Breast epithelium (tissue), 4 donors: ENCODE measurements at regions not wholly inside any gene's neighbourhood (a gene's known extent, or its start where the extent isn't known, plus 50 kb on each side); places are given as distances from the start of the nearest gene placed in this dataset.

Experiments
- DNase-seq, 2 donors: peaks; one replicate each; pipeline ENCODE4 v3.0.0-alpha.2; 2019; ENCODE audit warnings: low spot score in 2 of 2
- H3K27ac ChIP-seq, 2 donors: fragments of 200-600 bp; sonication (generic) in 1 of 2; one replicate each; pipeline ENCODE4 v1.5.1; 2016 to 2019; ENCODE audit warnings: mild to moderate bottlenecking in 1 of 2
- H3K27me3 ChIP-seq, 2 donors: fragments of 200-600 bp; sonication (generic) in 1 of 2; one replicate each; pipeline versions ENCODE4 v1.5.1 to v1.6.0; 2017 to 2019; ENCODE audit warnings: control low read depth in 1 of 2, mild to moderate bottlenecking in 1 of 2
- H3K36me3 ChIP-seq: fragments of 200-600 bp; one replicate; pipeline ENCODE4 v1.5.1; 2019
- H3K4me1 ChIP-seq, 2 donors: fragments of 200-600 bp; sonication (generic); one replicate each; pipeline ENCODE4 v1.5.1; 2016 to 2019; ENCODE audit warnings: control low read depth in 1 of 2
- H3K4me3 ChIP-seq, 3 donors: fragments of 200-600 bp; sonication (generic); 1 replicate in 2 of 3; 2 replicates in 1 of 3; pipeline ENCODE4 v1.5.1; 2016 to 2019; ENCODE audit warnings: mild to moderate bottlenecking in 3 of 3, moderate library complexity in 2 of 3
- H3K9me3 ChIP-seq, 2 donors: fragments of 200-600 bp; sonication (generic) in 1 of 2; one replicate each; pipeline ENCODE4 v1.5.1; 2016 to 2019; ENCODE audit warnings: control low read depth in 1 of 2
- POLR2A ChIP-seq: fragments of 450-650 bp; IDR thresholded peaks from one replicate; pipeline ENCODE4 v1.6.1; 2016; ENCODE audit warnings: antibody characterized with exemption, mild to moderate bottlenecking, moderate library complexity
- POLR2AphosphoS5 ChIP-seq, 3 donors: sonication (generic); formaldehyde crosslinking; IDR thresholded peaks; one replicate each; pipeline ENCODE4 v1.6.1; 2017; ENCODE audit warnings: antibody characterized with exemption in 3 of 3
- intact Hi-C: fragments of 100-400 bp; cut with DNase I; formaldehyde crosslinking; loops from one replicate; pipeline ENCODE4 v1.15.1; 2023; ENCODE audit warnings: low total_unique reads
- TF ChIP-seq, protein P1 (sequence below), 3 donors: fragments of 450-650 bp; IDR thresholded peaks; one replicate each; pipeline ENCODE4 v1.5.1; 2016 to 2017; ENCODE audit warnings: antibody characterized with exemption in 3 of 3, mild to moderate bottlenecking in 3 of 3, moderate library complexity in 3 of 3

GRCh38 chr21:38613686-38614085, 115.4 kb upstream of the ERG start:
- intact Hi-C loops: no loop called here
- TF ChIP-seq POLR2A (no peak), POLR2AphosphoS5 (IDR thresholded peaks at IDR 0.05) (no peak)
- TF ChIP-seq, protein P1, sequence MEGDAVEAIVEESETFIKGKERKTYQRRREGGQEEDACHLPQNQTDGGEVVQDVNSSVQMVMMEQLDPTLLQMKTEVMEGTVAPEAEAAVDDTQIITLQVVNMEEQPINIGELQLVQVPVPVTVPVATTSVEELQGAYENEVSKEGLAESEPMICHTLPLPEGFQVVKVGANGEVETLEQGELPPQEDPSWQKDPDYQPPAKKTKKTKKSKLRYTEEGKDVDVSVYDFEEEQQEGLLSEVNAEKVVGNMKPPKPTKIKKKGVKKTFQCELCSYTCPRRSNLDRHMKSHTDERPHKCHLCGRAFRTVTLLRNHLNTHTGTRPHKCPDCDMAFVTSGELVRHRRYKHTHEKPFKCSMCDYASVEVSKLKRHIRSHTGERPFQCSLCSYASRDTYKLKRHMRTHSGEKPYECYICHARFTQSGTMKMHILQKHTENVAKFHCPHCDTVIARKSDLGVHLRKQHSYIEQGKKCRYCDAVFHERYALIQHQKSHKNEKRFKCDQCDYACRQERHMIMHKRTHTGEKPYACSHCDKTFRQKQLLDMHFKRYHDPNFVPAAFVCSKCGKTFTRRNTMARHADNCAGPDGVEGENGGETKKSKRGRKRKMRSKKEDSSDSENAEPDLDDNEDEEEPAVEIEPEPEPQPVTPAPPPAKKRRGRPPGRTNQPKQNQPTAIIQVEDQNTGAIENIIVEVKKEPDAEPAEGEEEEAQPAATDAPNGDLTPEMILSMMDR (IDR thresholded peaks at IDR 0.05): no peak
- peaks cover 0 to 5% of the 10 kb centered on the region in 2 donors for H3K27me3 ChIP-seq
- no peak overlapping the region for H3K27ac ChIP-seq
- no peaks in the 10 kb centered on the region for H3K9me3 ChIP-seq
- no peak for DNase-seq
- H3K4me3 ChIP-seq: no peak overlapping the region
- H3K36me3 ChIP-seq: no peaks in the 10 kb centered on the region
- H3K4me1 ChIP-seq: no peaks in the 10 kb centered on the region

DNA sequence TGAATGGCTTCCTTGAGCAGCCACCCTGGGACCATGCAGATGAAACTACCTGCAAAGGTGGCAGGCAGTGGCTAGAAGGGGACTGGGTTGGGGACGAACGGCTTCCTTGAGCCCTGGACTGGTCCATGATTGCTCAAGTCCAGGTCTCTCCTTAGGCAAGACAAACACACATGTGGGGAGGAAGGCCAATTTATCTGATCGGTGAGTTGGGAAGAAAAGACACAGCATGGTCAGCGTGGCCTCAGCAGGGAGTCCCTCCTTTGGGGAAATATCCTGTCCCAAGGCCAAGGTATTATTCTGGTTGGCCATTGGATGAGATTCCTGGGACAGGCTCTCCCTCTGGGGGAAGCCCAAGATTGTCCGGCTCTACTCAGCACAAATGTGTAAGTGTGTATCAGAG, 116.3 kb upstream of the ERG start:
- H3K4me1 ChIP-seq: no peaks in the 10 kb centered on the region
- DNase-seq: no peak
- H3K36me3 ChIP-seq: no peaks in the 10 kb centered on the region
- H3K4me3 ChIP-seq: no peak overlapping the region
- peaks cover 0 to 5% of the 10 kb centered on the region in 2 donors for H3K27me3 ChIP-seq
- TF ChIP-seq, protein P1 (IDR thresholded peaks at IDR 0.05): no peak
- TF ChIP-seq POLR2AphosphoS5 (IDR thresholded peaks at IDR 0.05) (no peak), POLR2A (no peak)
- H3K9me3 ChIP-seq: no peaks in the 10 kb centered on the region
- H3K27ac ChIP-seq: no peak overlapping the region
- intact Hi-C loops: no loop called here

DNA sequence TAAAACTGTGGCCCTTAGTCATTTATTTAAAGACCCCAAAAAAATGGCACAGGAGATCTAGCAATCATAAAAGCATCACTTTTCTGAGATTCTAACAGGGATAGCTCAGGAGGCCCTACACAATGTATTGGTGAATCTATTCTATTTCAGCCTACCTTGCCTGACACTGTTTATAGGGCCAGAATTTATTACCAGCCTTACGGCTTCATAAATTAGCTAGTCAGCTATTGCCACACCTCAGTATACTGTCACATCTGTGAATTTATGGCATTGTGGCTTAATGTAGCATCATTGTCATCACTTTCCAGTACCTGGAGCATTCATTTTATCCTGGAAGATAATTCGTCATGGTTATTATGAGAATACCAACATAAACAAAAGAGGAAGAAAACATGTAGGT, 121.2 kb upstream of the ERG start:
- Histone ChIP-seq H3K27me3 (no peaks in the 10 kb centered on the region), H3K36me3 (no peaks in the 10 kb centered on the region), H3K4me3 (no peak overlapping the region), H3K9me3 (no peaks in the 10 kb centered on the region), H3K4me1 (no peaks in the 10 kb centered on the region), H3K27ac (no peak overlapping the region)
- TF ChIP-seq, protein P1 (IDR thresholded peaks at IDR 0.05): no peak
- TF ChIP-seq POLR2AphosphoS5 (IDR thresholded peaks at IDR 0.05) (no peak), POLR2A (no peak)
- DNase-seq: no peak
- intact Hi-C loops: no loop called here

GRCh38 chr21:38619992-38620479, 121.8 kb upstream of the ERG start:
- DNase-seq: peak in 1 of 2 donors; percentile 67
- Histone ChIP-seq H3K4me3 (no peak overlapping the region), H3K27me3 (no peaks in the 10 kb centered on the region), H3K27ac (no peak overlapping the region), H3K9me3 (no peaks in the 10 kb centered on the region), H3K4me1 (no peaks in the 10 kb centered on the region), H3K36me3 (no peaks in the 10 kb centered on the region)
- TF ChIP-seq, protein P1 (IDR thresholded peaks at IDR 0.05): no peak
- no peak for TF ChIP-seq POLR2A
- no peak for TF ChIP-seq POLR2AphosphoS5 (IDR thresholded peaks at IDR 0.05)
- intact Hi-C loops: no loop called here

DNA sequence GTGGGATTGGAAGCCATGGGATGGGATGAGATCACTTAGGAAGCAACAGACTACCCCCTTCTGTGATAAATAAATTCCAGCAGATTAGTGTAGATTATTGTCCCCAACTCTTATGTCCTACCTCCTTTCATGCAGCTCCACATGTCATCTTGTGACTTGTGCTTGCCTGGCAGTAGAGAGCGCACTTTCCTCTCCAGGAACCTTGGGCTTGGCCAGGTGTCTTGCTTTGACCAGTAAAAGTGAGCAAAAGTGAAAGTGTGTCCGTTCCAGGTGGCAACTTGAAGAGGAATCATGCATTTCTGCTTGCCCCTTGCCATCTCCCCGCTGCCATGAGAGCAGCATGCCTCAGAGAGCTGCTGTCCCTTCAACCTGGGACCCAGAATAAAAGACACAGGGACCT, 122.9 kb upstream of the ERG start:
- intact Hi-C loops: no loop called here
- H3K36me3 ChIP-seq: no peaks in the 10 kb centered on the region
- TF ChIP-seq POLR2A: no peak
- TF ChIP-seq POLR2AphosphoS5 (IDR thresholded peaks at IDR 0.05): no peak
- TF ChIP-seq, protein P1 (IDR thresholded peaks at IDR 0.05): no peak
- H3K4me3 ChIP-seq: no peak overlapping the region
- H3K27me3 ChIP-seq: no peaks in the 10 kb centered on the region
- no peaks in the 10 kb centered on the region for H3K9me3 ChIP-seq
- no peak for DNase-seq
- H3K27ac ChIP-seq: no peak overlapping the region
- no peaks in the 10 kb centered on the region for H3K4me1 ChIP-seq
